ENCODE measurements at regions not wholly inside any gene's neighbourhood (a gene's known extent, or its start where the extent isn't known, plus 50 kb on each side); places are given as distances from the start of the nearest gene placed in this dataset.
"Not testable (repeated sequence)": the region's sequence is repeated elsewhere in the genome, so short reads cannot be mapped to it uniquely, and the experiment has no call there.

GRCh38 chr6:93829757-93830156, 410.4 kb upstream of the EPHA7 start:
- not testable (repeated sequence) for TF ChIP-seq POLR2A, CTCF (IDR thresholded peaks at IDR 0.05)

All from right lobe of liver (tissue), 4 donors.